ENCODE measurements at regions not wholly inside any gene's neighbourhood (a gene's known extent, or its start where the extent isn't known, plus 50 kb on each side); places are given as distances from the start of the nearest gene placed in this dataset.
A peak's percentile ranks its signal among the peaks of the same experiment; 100 is the strongest.

GRCh38 chr6:14983599-14984518, 262.0 kb upstream of the JARID2 start:
- Histone ChIP-seq H3K36me3 (ENCODE audit: insufficient read depth) (no peaks in the 10 kb centered on the region), H3F3A (replicated peaks; ENCODE audit: low read depth) (no peaks in the 10 kb centered on the region), H3K27me3 (ENCODE audit: insufficient read depth) (no peaks in the 10 kb centered on the region), H3K4me3 (no peak overlapping the region), H2AFZ (no peak overlapping the region), H3K9me2 (ENCODE audit: insufficient read depth) (no peaks in the 10 kb centered on the region), H4K20me1 (replicated peaks; ENCODE audit: insufficient read depth) (no peaks in the 10 kb centered on the region), H3K27ac (ENCODE audit: low read depth) (no peak overlapping the region), H3K4me1 (ENCODE audit: insufficient read depth) (peaks cover 11% of the 10 kb centered on the region), H3K4me2 (no peak overlapping the region), H3K79me2 (replicated peaks; ENCODE audit: insufficient read depth) (peaks cover 7% of the 10 kb centered on the region)
- TF ChIP-seq ZNF331 (CRISPR knock-in tag; IDR thresholded peaks at IDR 0.05; ENCODE audit: low read depth) = no peak
- TF ChIP-seq EZH2 (IDR thresholded peaks at IDR 0.05; ENCODE audit: low read depth, unreplicated experiment) = no peak
- H3K4me1 Mint-ChIP-seq = peaks cover 17% of the 10 kb centered on the region
- H3K9me3 Mint-ChIP-seq = no peaks in the 10 kb centered on the region
- H3K4me3 Mint-ChIP-seq = no peak overlapping the region
- no peak for DNase-seq (ENCODE audit: low spot score)
- H3K27ac Mint-ChIP-seq = no peak overlapping the region
- 0 out of 3 replicates have a peak, but pooled peaks have one; percentile 27 for ATAC-seq
- H3K36me3 Mint-ChIP-seq (ENCODE audit: low read depth) = peaks cover 6% of the 10 kb centered on the region
- peaks cover 17% of the 10 kb centered on the region for H3K27me3 Mint-ChIP-seq (ENCODE audit: insufficient read depth, low read depth, poor library complexity)

- Mint-ChIP-seq H3K27me3 (ENCODE audit: insufficient read depth, low read depth, poor library complexity) (peaks cover 17% of the 10 kb centered on the region), H3K27ac (no peak overlapping the region), H3K4me1 (peaks cover 17% of the 10 kb centered on the region), H3K36me3 (ENCODE audit: low read depth) (peaks cover 6% of the 10 kb centered on the region), H3K4me3 (no peak overlapping the region), H3K9me3 (no peaks in the 10 kb centered on the region)
- Histone ChIP-seq H3K4me1 (ENCODE audit: insufficient read depth) (peaks cover 11% of the 10 kb centered on the region), H3K27me3 (ENCODE audit: insufficient read depth) (no peaks in the 10 kb centered on the region), H3K9me2 (ENCODE audit: insufficient read depth) (no peaks in the 10 kb centered on the region), H3K27ac (ENCODE audit: low read depth) (no peak overlapping the region), H4K20me1 (replicated peaks; ENCODE audit: insufficient read depth) (no peaks in the 10 kb centered on the region), H3K36me3 (ENCODE audit: insufficient read depth) (no peaks in the 10 kb centered on the region), H3F3A (replicated peaks; ENCODE audit: low read depth) (no peaks in the 10 kb centered on the region), H3K4me3 (no peak overlapping the region), H2AFZ (no peak overlapping the region), H3K79me2 (replicated peaks; ENCODE audit: insufficient read depth) (peaks cover 7% of the 10 kb centered on the region), H3K4me2 (no peak overlapping the region)
- ATAC-seq (no peak), DNase-seq (ENCODE audit: low spot score) (no peak)
- no peak for TF ChIP-seq ZNF462 (CRISPR knock-in tag; IDR thresholded peaks at IDR 0.05)
- TF ChIP-seq EZH2phosphoT487 (IDR thresholded peaks at IDR 0.05; ENCODE audit: unreplicated experiment) = no peak
- no peak for TF ChIP-seq CTCF (conservative IDR thresholded peaks at IDR 0.05; ENCODE audit: low read depth in 2 of 2)
- TF ChIP-seq ZNF331 (CRISPR knock-in tag; IDR thresholded peaks at IDR 0.05; ENCODE audit: low read depth) = no peak
- TF ChIP-seq EZH2 (IDR thresholded peaks at IDR 0.05; ENCODE audit: low read depth, unreplicated experiment) = no peak
- no peak for TF ChIP-seq CREB1 (CRISPR knock-in tag; IDR thresholded peaks at IDR 0.05; ENCODE audit: low read depth)
- no peak for TF ChIP-seq STAT1 (IDR thresholded peaks at IDR 0.05; ENCODE audit: unreplicated experiment)
- TF ChIP-seq REST (IDR thresholded peaks at IDR 0.05; ENCODE audit: unreplicated experiment) = no peak
Measured at GRCh38 chr6:14984519-14984853, 261.4 kb upstream of the JARID2 start.
